Activated CD4-positive, alpha-beta T cell treated with anti-CD3 and anti-CD28 coated beads for 36 hours (primary cell): ENCODE measurements at regions not wholly inside any gene's neighbourhood (a gene's known extent, or its start where the extent isn't known, plus 50 kb on each side); places are given as distances from the start of the nearest gene placed in this dataset.
"Not testable (repeated sequence)": the region's sequence is repeated elsewhere in the genome, so short reads cannot be mapped to it uniquely, and the experiment has no call there.

Experiments
- ATAC-seq: fragments of 200-7000 bp; cut with Tn5 transposase; one replicate; pipeline ENCODE4 v1.10.0; 2021; ENCODE audit warnings: mild to moderate bottlenecking, moderate library complexity
- CTCF ChIA-PET: fragments of 350-600 bp; sonication (Branson Sonifier 250); formaldehyde crosslinking; loops from one replicate; lab custom pipeline; 2021; ENCODE audit warnings: antibody characterized with exemption; lab: Charles Lee
- POLR2A ChIA-PET: fragments of 350-600 bp; sonication (Branson Sonifier 250); formaldehyde crosslinking; loops from one replicate; lab custom pipeline; 2021; ENCODE audit warnings: antibody characterized with exemption, inconsistent platforms; lab: Charles Lee
- DNase-seq: peaks from one replicate; pipeline ENCODE4 v3.0.0-alpha.2; 2020
- H3K27ac Mint-ChIP-seq: one replicate; pipeline ENCODE4 v1.8.0; 2021; ENCODE audit warnings: mixed read lengths
- H3K27me3 Mint-ChIP-seq: one replicate; pipeline ENCODE4 v1.8.0; 2021; ENCODE audit warnings: mixed read lengths
- H3K36me3 Mint-ChIP-seq: one replicate; pipeline ENCODE4 v1.8.0; 2021; ENCODE audit warnings: low read depth, mixed read lengths
- H3K4me1 Mint-ChIP-seq: one replicate; pipeline ENCODE4 v1.8.0; 2021; ENCODE audit warnings: mixed read lengths
- H3K4me3 Mint-ChIP-seq: one replicate; pipeline ENCODE4 v1.8.0; 2021; ENCODE audit warnings: mild to moderate bottlenecking, moderate library complexity, mixed read lengths
- H3K9me3 Mint-ChIP-seq: one replicate; pipeline ENCODE4 v1.8.0; 2021; ENCODE audit warnings: low read depth, mixed read lengths
- intact Hi-C, 2 experiments: fragments of 100-400 bp; cut with DNase I in 1 of 2; cut with micrococcal nuclease in 1 of 2; formaldehyde crosslinking; loops; one replicate each; pipeline versions ENCODE4 v1.14.2 to v1.15.1; 2022 to 2024; cut with DNase I, micrococcal nuclease

GRCh38 chr5:25362799-25363198 is 718.0 kb upstream of the CDH10 start:
- peaks cover 34% of the 10 kb centered on the region for H3K9me3 Mint-ChIP-seq
- H3K4me3 Mint-ChIP-seq, result no peak overlapping the region
- ATAC-seq, result no peak
- H3K4me1 Mint-ChIP-seq, result no peaks in the 10 kb centered on the region
- no peak overlapping the region for H3K27ac Mint-ChIP-seq
- H3K36me3 Mint-ChIP-seq, result no peaks in the 10 kb centered on the region
- POLR2A ChIA-PET, result no interaction called here
- DNase-seq, result no peak
- intact Hi-C loops, result no loop called here
- H3K27me3 Mint-ChIP-seq, result no peaks in the 10 kb centered on the region
- CTCF ChIA-PET, result interaction anchor here (0.6 kb wide), 1 partner anchor 715 kb away, joined by 4 read pairs; no protein-coding TSS in a partner anchor

- DNase-seq (no peak), ATAC-seq (no peak)
- Mint-ChIP-seq H3K4me1 (no peaks in the 10 kb centered on the region), H3K36me3 (no peaks in the 10 kb centered on the region), H3K4me3 (no peak overlapping the region), H3K27ac (no peak overlapping the region), H3K27me3 (no peaks in the 10 kb centered on the region), H3K9me3 (peaks cover 29% of the 10 kb centered on the region)
- intact Hi-C loops, result no loop called here
- CTCF ChIA-PET, result no interaction called here
- POLR2A ChIA-PET, result no interaction called here
These were observed 714.1 kb upstream of the CDH10 start for GRCh38 chr5:25358919-25359318.

- Mint-ChIP-seq H3K27ac (no peak overlapping the region), H3K4me3 (no peak overlapping the region), H3K36me3 (no peaks in the 10 kb centered on the region), H3K27me3 (no peaks in the 10 kb centered on the region), H3K4me1 (no peaks in the 10 kb centered on the region), H3K9me3 (peaks cover 22% of the 10 kb centered on the region)
- ChIA-PET CTCF (no interaction called here), POLR2A (no interaction called here)
- intact Hi-C loops, result no loop called here
- no peak for ATAC-seq
- DNase-seq, result no peak
These were observed 712.8 kb upstream of the CDH10 start for GRCh38 chr5:25357605-25358004.

GRCh38 chr5:25349746-25350145 is 705.0 kb upstream of the CDH10 start:
- no peak for DNase-seq
- intact Hi-C loops, result no loop called here

GRCh38 chr5:25345240-25345771 is 700.5 kb upstream of the CDH10 start:
- no peak overlapping the region for H3K4me3 Mint-ChIP-seq
- no peak for ATAC-seq
- intact Hi-C loops, result no loop called here
- no peaks in the 10 kb centered on the region for H3K36me3 Mint-ChIP-seq
- DNase-seq, result no peak
- no peaks in the 10 kb centered on the region for H3K4me1 Mint-ChIP-seq
- CTCF ChIA-PET, result no interaction called here
- peaks cover 15% of the 10 kb centered on the region for H3K9me3 Mint-ChIP-seq
- no peak overlapping the region for H3K27ac Mint-ChIP-seq
- H3K27me3 Mint-ChIP-seq, result no peaks in the 10 kb centered on the region
- POLR2A ChIA-PET, result no interaction called here

More at GRCh38 chr5:25349746-25350145, 705.0 kb upstream of the CDH10 start:
- Mint-ChIP-seq H3K27ac (no peak overlapping the region), H3K4me3 (no peak overlapping the region), H3K27me3 (no peaks in the 10 kb centered on the region), H3K9me3 (peaks cover 9% of the 10 kb centered on the region), H3K36me3 (no peaks in the 10 kb centered on the region), H3K4me1 (no peaks in the 10 kb centered on the region)
- ATAC-seq, result no peak
- ChIA-PET POLR2A (no interaction called here), CTCF (interaction anchor here (0.6 to 0.8 kb wide), 2 partner anchors 14 to 523 kb away, joined by 3 to 5 read pairs; no protein-coding TSS in a partner anchor)

GRCh38 chr5:25339541-25339940 is 694.8 kb upstream of the CDH10 start:
- intact Hi-C loops, result no loop called here
- Mint-ChIP-seq H3K4me3 (no peak overlapping the region), H3K36me3 (no peaks in the 10 kb centered on the region), H3K4me1 (no peaks in the 10 kb centered on the region), H3K9me3 (peaks cover 25% of the 10 kb centered on the region), H3K27ac (no peak overlapping the region), H3K27me3 (no peaks in the 10 kb centered on the region)
- CTCF ChIA-PET, result no interaction called here
- DNase-seq (no peak), ATAC-seq (no peak)
- POLR2A ChIA-PET, result no interaction called here

- H3K9me3 Mint-ChIP-seq, result peaks cover 13% of the 10 kb centered on the region
- no peak overlapping the region for H3K4me3 Mint-ChIP-seq
- ChIA-PET POLR2A (no interaction called here), CTCF (no interaction called here)
- no peak for ATAC-seq
- H3K27ac Mint-ChIP-seq, result no peak overlapping the region
- DNase-seq, result no peak
- no peaks in the 10 kb centered on the region for H3K36me3 Mint-ChIP-seq
- no peaks in the 10 kb centered on the region for H3K4me1 Mint-ChIP-seq
- intact Hi-C loops, result no loop called here
- H3K27me3 Mint-ChIP-seq, result no peaks in the 10 kb centered on the region
These were observed 689.6 kb upstream of the CDH10 start for GRCh38 chr5:25334350-25334749.

- no peak overlapping the region for H3K4me3 Mint-ChIP-seq
- H3K36me3 Mint-ChIP-seq, result no peaks in the 10 kb centered on the region
- H3K27ac Mint-ChIP-seq, result no peak overlapping the region
- H3K9me3 Mint-ChIP-seq, result peaks cover 6% of the 10 kb centered on the region
- CTCF ChIA-PET, result no interaction called here
- POLR2A ChIA-PET, result no interaction called here
- no peak for DNase-seq
- ATAC-seq, result no peak
- H3K4me1 Mint-ChIP-seq, result no peaks in the 10 kb centered on the region
- H3K27me3 Mint-ChIP-seq, result no peaks in the 10 kb centered on the region
- intact Hi-C loops, result no loop called here
These were observed 685.9 kb upstream of the CDH10 start for GRCh38 chr5:25330721-25331120.

GRCh38 chr5:25327172-25327571 is 682.4 kb upstream of the CDH10 start:
- no peaks in the 10 kb centered on the region for H3K4me1 Mint-ChIP-seq
- no peak overlapping the region for H3K4me3 Mint-ChIP-seq
- DNase-seq (no peak), ATAC-seq (no peak)
- H3K9me3 Mint-ChIP-seq, result peaks cover 4% of the 10 kb centered on the region
- H3K27ac Mint-ChIP-seq, result no peak overlapping the region
- intact Hi-C loops, result no loop called here
- H3K27me3 Mint-ChIP-seq, result no peaks in the 10 kb centered on the region
- POLR2A ChIA-PET, result no interaction called here
- H3K36me3 Mint-ChIP-seq, result no peaks in the 10 kb centered on the region
- CTCF ChIA-PET, result no interaction called here

GRCh38 chr5:25301836-25302235 is 657.1 kb upstream of the CDH10 start:
- Mint-ChIP-seq H3K4me1 (no peaks in the 10 kb centered on the region), H3K27ac (no peak overlapping the region), H3K4me3 (no peak overlapping the region), H3K9me3 (peaks cover 4% of the 10 kb centered on the region), H3K36me3 (no peaks in the 10 kb centered on the region), H3K27me3 (no peaks in the 10 kb centered on the region)
- DNase-seq (no peak), ATAC-seq (no peak)
- POLR2A ChIA-PET, result no interaction called here
- intact Hi-C loops, result no loop called here
- CTCF ChIA-PET, result no interaction called here

GRCh38 chr5:25295067-25295466 is 650.3 kb upstream of the CDH10 start:
- no peaks in the 10 kb centered on the region for H3K36me3 Mint-ChIP-seq
- ChIA-PET CTCF (no interaction called here), POLR2A (no interaction called here)
- ATAC-seq (no peak), DNase-seq (no peak)
- H3K9me3 Mint-ChIP-seq, result peaks cover 2% of the 10 kb centered on the region
- no peak overlapping the region for H3K4me3 Mint-ChIP-seq
- intact Hi-C loops, result no loop called here
- H3K4me1 Mint-ChIP-seq, result no peaks in the 10 kb centered on the region
- no peaks in the 10 kb centered on the region for H3K27me3 Mint-ChIP-seq
- H3K27ac Mint-ChIP-seq, result no peak overlapping the region

- CTCF ChIA-PET, POLR2A ChIA-PET, H3K27ac Mint-ChIP-seq, intact Hi-C loops, DNase-seq, ATAC-seq, H3K4me1 Mint-ChIP-seq, H3K36me3 Mint-ChIP-seq, H3K4me3 Mint-ChIP-seq, H3K9me3 Mint-ChIP-seq, H3K27me3 Mint-ChIP-seq: not testable (repeated sequence)
These were observed 645.0 kb upstream of the CDH10 start for GRCh38 chr5:25289766-25290165.

GRCh38 chr5:25286319-25286718 is 641.5 kb upstream of the CDH10 start:
- CTCF ChIA-PET, result no interaction called here
- intact Hi-C loops, result no loop called here
- Mint-ChIP-seq H3K4me1 (no peaks in the 10 kb centered on the region), H3K27me3 (no peaks in the 10 kb centered on the region), H3K36me3 (no peaks in the 10 kb centered on the region), H3K4me3 (no peak overlapping the region), H3K9me3 (peaks cover 8% of the 10 kb centered on the region), H3K27ac (no peak overlapping the region)
- POLR2A ChIA-PET, result no interaction called here
- no peak for DNase-seq
- ATAC-seq, result no peak
